ENCODE measurements at regions not wholly inside any gene's neighbourhood (a gene's known extent, or its start where the extent isn't known, plus 50 kb on each side); places are given as distances from the start of the nearest gene placed in this dataset.

- no peak for DNase-seq
Observed at GRCh38 chr12:47558625-47559345, 147.0 kb downstream of the RPAP3 start.

DNA sequence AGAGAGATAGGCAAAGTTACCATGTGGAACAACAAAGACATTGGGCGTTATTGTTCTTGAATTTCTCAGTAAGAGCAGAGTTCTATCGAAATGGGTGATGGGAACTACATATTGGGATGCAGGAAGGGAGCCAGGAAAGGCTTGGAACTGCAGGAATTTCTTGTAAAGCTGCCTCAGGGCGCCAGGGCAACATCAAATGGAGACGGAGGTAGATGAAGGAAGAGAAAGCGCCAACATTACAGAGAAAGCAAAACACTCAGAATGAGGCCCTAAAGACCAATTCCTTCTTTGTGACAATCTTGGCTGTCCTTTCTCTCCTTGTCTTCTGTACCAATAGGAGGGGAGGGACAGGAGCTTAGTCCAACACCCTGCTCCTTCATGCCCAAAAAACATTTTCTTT lies 148.4 kb downstream of the RPAP3 start:
- DNase-seq = no peak

DNA sequence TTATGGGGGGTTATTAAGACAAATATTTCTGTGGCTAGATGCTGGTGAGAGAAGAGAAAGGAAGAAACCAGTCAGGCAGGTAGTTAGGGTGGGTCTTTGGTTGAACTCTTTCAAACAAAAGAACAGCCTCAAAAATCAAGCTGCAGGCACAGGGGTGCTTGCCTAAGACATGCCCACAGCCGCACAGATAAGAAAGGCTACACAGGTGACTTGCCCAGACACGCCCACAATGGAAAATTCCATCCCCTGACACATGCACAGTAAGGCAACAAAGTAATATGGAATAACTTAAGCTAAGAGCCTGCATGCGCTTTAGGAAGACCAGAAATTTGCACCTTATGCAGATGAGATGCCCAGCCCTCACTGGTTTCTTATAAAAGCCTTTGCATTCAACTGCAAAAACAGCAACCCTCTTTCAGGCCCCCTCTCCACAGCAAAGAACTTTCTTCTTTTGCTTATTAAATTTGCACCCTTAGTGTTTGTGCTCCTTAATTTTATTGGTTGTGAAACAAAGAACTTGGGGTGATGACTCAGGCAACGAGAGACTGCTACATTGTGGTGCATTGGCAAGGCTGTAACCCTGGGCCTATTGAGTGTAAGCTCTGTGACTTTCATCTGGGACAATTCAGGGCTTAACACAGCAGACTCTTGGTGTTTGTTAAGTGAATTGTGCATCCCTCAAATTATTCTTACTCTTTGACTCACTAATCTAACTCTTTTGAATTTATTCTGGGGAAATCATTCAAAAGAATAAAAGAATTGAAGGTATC lies 149.4 kb downstream of the RPAP3 start:
- no peak for DNase-seq

- DNase-seq = no peak
Observed at GRCh38 chr12:47554046-47554653, 151.7 kb downstream of the RPAP3 start.

- DNase-seq = no peak
Observed at GRCh38 chr12:47553266-47553665, 152.6 kb downstream of the RPAP3 start.

GRCh38 chr12:47551426-47551851 lies 154.4 kb downstream of the RPAP3 start:
- no peak for DNase-seq

DNA sequence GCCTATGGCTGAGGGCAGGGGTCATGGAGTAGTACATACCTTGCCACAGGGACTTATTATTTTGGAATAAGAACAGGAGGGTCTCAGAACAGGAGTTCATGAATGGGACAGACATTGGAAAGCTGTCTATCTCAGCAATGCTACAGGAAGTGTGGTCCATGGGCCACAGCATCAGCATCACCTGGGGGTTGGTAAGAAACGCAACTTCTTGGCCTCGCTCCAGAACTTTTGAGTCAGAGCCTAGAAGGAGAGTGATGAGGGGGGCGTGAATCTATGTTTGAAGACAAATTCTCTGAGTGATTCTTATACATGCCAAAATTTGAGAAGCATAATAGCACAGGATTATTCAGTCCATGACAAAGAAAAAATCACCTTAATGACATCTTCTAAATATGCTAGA lies 156.6 kb downstream of the RPAP3 start:
- no peak for DNase-seq

DNA sequence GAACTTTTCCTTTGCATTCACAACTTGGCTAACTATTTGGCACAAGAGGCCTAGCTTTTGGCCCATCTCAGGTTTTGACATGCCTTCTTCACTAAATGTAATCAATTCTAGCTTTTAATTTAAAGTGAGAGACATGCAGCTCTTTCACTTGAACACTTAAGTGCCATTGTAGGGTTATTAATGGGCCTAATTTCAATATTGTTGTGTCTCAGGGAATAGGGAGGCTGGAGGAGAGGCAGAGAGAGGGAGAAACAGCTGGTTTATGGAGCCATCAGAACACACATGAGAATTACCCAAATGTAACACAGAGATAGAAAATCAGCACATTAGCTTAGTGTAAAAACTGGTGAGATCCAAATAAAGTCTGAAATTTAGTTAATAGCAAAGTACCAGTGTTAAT lies 157.4 kb downstream of the RPAP3 start:
- DNase-seq = no peak

- DNase-seq = peak; percentile 5
Observed at GRCh38 chr12:47547077-47547476, 158.8 kb downstream of the RPAP3 start.

DNA sequence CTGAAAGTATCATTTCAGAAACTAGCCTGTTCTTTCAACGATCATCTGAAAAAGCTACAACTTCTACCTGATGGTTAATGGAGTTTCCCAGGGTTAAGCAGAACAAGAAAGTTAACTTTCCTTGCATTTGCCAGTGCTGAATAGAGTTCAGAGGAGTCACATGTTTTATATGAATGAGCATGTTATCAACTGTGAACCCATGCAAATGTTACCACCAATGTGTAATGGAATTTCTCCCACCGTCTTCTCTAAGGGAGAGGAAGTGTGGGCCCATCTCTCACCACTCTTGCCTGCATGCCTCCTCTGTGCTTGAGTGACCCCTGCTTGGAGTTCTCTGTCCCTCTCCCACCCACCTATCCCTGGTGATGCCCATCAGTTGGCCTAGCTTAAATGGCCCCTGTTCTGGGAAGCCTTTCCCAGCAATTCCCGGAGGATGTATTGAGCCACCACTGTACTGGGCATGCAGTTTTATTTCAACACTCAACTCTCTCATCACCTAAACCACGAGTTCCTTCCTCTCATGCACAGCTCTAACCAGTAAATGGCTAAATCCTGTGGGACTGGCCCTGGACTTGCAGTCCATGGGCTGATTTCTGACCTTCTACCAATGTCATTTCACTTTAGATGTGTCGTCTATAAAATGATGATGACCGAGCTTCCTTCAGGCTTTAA lies 159.8 kb downstream of the RPAP3 start:
- no peak for DNase-seq

DNA sequence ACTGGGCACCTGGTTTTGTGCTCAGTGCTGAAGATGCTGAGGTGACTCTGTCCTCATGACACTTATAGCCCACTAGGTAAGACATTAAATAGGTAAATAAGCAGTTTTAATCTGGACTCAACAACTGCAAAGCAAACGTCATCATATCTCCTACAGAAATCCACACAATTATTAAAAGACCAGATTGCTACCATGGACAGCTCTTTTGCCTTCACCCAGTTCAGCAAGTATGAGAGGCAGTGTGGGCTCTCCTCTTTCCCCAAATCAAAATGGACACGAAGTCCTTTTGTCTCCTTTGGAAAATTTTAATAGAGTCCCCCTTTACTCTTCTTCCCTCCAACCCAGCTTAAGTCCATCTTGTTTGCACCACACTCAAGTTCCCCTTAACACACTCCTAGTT lies 171.1 kb downstream of the RPAP3 start:
- DNase-seq = no peak

GRCh38 chr12:47530050-47530449 lies 175.8 kb downstream of the RPAP3 start:
- DNase-seq = no peak

GRCh38 chr12:47527816-47528215 lies 178.0 kb downstream of the RPAP3 start:
- DNase-seq = no peak

DNA sequence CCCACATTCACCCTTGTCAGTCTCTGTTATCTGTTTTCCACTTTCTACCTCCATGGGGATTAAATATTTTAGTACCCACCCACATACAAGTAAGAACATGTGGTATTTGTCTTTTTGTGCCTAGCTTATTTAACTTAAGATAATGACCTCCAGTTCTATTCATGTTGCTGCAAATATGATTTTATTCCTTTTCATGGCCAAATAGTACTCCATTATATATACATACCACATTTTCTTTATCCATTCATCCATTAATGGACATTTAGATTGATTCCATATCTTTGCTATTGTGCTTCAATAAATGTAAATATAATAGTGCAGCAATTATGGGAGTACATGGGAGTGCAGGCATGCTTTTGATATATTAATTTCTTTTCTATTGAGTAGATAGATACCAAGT lies 185.8 kb downstream of the RPAP3 start:
- DNase-seq = no peak

GRCh38 chr12:47517122-47517521 lies 188.7 kb downstream of the RPAP3 start:
- no peak for DNase-seq

- DNase-seq = no peak
Observed at GRCh38 chr12:47509398-47509851, 196.4 kb downstream of the RPAP3 start.

DNA sequence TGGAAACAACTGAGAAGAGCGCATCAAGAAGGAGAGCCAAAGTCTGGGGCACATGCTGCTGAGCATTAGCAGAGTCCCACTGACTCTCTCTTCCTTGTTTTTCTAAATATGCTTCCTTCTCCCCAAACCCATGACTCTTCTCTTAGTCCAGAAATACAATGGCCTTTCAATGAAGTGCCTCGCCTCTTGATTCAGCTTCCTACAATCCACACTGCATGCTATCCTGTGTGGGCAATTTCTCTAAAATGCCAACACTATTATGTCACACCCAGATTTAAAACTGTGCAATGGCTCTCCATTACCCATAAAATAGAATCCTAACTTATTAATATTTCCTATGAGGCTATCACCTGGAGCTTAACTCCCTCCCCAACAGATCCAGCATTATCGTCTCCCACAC lies 198.6 kb downstream of the RPAP3 start:
- DNase-seq = no peak

DNA sequence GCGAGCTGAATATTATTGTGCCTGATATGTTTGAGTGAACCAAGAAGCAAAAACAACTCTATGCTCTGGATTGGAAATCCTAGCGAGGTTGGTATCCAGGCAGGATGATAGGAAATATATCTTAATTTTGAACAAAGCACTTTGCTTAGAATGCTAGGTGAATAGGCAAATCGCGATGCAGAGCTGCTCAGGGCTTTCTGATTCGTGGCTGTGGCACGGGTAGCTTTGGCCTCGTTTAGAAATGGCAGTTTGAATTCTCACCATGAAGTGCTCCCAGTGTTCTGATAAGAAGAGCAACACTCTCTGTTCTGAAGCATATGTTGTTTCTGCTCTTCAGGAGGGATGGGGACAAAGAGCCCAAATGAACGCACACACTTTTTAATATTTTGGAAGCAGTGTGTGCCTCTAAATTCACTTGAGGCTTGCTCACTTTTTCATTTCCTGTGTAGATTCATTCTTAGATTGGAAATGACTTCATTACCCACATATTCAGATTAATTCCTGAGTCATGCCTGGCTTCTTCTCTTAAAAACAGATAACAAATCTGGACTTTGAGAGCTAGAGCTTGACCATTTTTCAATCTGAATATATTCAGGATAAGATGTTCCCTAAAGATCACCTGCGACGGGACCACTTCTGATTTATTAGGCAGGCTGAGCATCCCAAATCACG lies 200.9 kb downstream of the RPAP3 start:
- DNase-seq = no peak

DNA sequence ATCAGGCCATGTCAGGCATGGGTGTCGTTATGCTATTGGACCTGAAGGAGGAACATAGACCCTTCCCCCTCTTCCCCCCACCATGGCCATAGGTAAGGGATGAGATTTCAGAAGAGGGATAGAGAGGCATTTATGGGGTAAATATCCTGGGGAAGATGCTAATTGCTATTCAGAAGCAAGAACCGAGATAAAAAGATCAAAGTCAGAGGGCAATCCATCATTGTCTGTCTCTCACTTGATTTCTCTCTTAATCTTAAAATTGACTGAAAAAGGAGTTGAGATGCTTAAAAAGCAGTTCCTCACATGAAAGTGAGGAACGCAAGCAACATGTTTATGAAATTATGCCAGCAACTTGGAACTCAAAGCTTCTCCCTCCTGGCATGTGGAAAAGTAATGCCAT lies 212.0 kb downstream of the RPAP3 start:
- no peak for DNase-seq

- DNase-seq = no peak
Observed at GRCh38 chr12:47491516-47492305, 214.1 kb downstream of the RPAP3 start.

GRCh38 chr12:47488888-47489287 lies 216.9 kb downstream of the RPAP3 start:
- DNase-seq = no peak

DNA sequence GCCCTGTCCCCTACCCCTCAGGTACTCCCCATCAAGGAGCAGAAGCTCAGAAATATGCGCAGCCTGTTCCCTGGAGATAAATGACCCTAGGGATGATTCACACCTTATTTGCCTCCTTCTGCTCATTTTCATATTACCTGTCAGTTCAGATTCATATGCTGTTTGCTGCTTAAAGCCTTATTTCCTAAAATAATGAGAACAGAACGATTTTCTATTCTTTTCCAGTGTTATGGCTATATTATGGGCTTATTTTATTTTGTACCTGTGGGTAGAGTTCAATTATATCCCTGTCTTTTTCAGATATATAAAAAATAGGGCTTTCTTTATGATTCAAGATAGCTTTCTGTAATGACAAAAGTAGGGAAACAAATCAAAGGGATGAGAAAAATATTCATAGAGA lies 224.8 kb downstream of the RPAP3 start:
- DNase-seq = no peak

Data from NCI-H146 (cell line).